ENCODE measurements at regions not wholly inside any gene's neighbourhood (a gene's known extent, or its start where the extent isn't known, plus 50 kb on each side); places are given as distances from the start of the nearest gene placed in this dataset.
"Not testable (repeated sequence)": the region's sequence is repeated elsewhere in the genome, so short reads cannot be mapped to it uniquely, and the experiment has no call there.

GRCh38 chrX:94676285-94676684 is 1002.3 kb downstream of the FAM133A start:
- DNase-seq (no peak), ATAC-seq (no peak)
- Histone ChIP-seq H3K36me3 (ENCODE audit: insufficient read depth in 1 of 2, low read depth in 1 of 2) (no peaks in the 10 kb centered on the region), H3K4me3 (no peak overlapping the region), H3K4me1 (no peaks in the 10 kb centered on the region), H3K27me3 (ENCODE audit: insufficient read depth in 3 of 3, low read length in 2 of 3) (no peaks in the 10 kb centered on the region), H3K27ac (no peak overlapping the region), H3K9me3 (no peaks in the 10 kb centered on the region)
- intact Hi-C loops (cut with DNase I): no loop called here
- WGBS, 3 donors: 78 to 86% (median 85%) methylated on average over 2 of the region's 2 CpGs
- no peak for TF ChIP-seq CTCF (IDR thresholded peaks at IDR 0.05)

- WGBS, 3 donors: 10 to 20% (median 11%) methylated on average over 2 of the region's 2 CpGs
- ATAC-seq: no peak
- intact Hi-C loops (cut with DNase I): no loop called here
- Histone ChIP-seq H3K4me3 (no peak overlapping the region), H3K27me3 (ENCODE audit: insufficient read depth in 3 of 3, low read length in 2 of 3) (no peaks in the 10 kb centered on the region), H3K4me1 (no peaks in the 10 kb centered on the region), H3K27ac (no peak overlapping the region), H3K9me3 (no peaks in the 10 kb centered on the region), H3K36me3 (ENCODE audit: insufficient read depth in 1 of 2, low read depth in 1 of 2) (no peaks in the 10 kb centered on the region)
- DNase-seq: no peak
- TF ChIP-seq CTCF (IDR thresholded peaks at IDR 0.05): no peak
These were observed 1012.1 kb downstream of the FAM133A start for GRCh38 chrX:94686071-94686470.

- intact Hi-C loops (cut with DNase I): no loop called here
- Histone ChIP-seq H3K4me3 (no peak overlapping the region), H3K27ac (no peak overlapping the region), H3K4me1 (no peaks in the 10 kb centered on the region), H3K36me3 (ENCODE audit: insufficient read depth in 1 of 2, low read depth in 1 of 2) (no peaks in the 10 kb centered on the region), H3K27me3 (ENCODE audit: insufficient read depth in 3 of 3, low read length in 2 of 3) (peaks cover 0 to 7% (median 0%) of the 10 kb centered on the region in 3 donors), H3K9me3 (no peaks in the 10 kb centered on the region)
- DNase-seq: no peak
- no peak for ATAC-seq
- TF ChIP-seq CTCF (IDR thresholded peaks at IDR 0.05): no peak
- 9 to 37% (median 20%) methylated on average over 3 of the region's 3 CpGs for WGBS, 3 donors
These were observed 1021.9 kb downstream of the FAM133A start for GRCh38 chrX:94695910-94696309.

GRCh38 chrX:94704348-94705256 is 1030.6 kb downstream of the FAM133A start:
- intact Hi-C loops (cut with DNase I); H3K4me1 ChIP-seq; H3K36me3 ChIP-seq (ENCODE audit: insufficient read depth in 1 of 2, low read depth in 1 of 2); H3K4me3 ChIP-seq; DNase-seq; H3K27ac ChIP-seq; H3K9me3 ChIP-seq; ATAC-seq; H3K27me3 ChIP-seq (ENCODE audit: insufficient read depth in 3 of 3, low read length in 2 of 3): not testable (repeated sequence)
- 86 to 88% (median 87%) methylated on average over 11 to 13 of the region's 15 CpGs for WGBS, 3 donors

- no peaks in the 10 kb centered on the region for H3K9me3 ChIP-seq
- peaks cover 0 to 7% (median 0%) of the 10 kb centered on the region in 3 donors for H3K27me3 ChIP-seq (ENCODE audit: insufficient read depth in 3 of 3, low read length in 2 of 3)
- H3K4me3 ChIP-seq: no peak overlapping the region
- no peak for DNase-seq
- no peaks in the 10 kb centered on the region for H3K36me3 ChIP-seq (ENCODE audit: insufficient read depth in 1 of 2, low read depth in 1 of 2)
- TF ChIP-seq CTCF (IDR thresholded peaks at IDR 0.05): no peak
- intact Hi-C loops (cut with DNase I): no loop called here
- H3K27ac ChIP-seq: no peak overlapping the region
- no peaks in the 10 kb centered on the region for H3K4me1 ChIP-seq
- no peak for ATAC-seq
- 81 to 90% (median 81%) methylated on average over 2 of the region's 2 CpGs for WGBS, 3 donors
These were observed 1047.4 kb downstream of the FAM133A start for GRCh38 chrX:94721386-94721785.

Measured in psoas muscle (tissue), 7 donors.